Ovary (tissue), 7 donors: ENCODE measurements at regions not wholly inside any gene's neighbourhood (a gene's known extent, or its start where the extent isn't known, plus 50 kb on each side); places are given as distances from the start of the nearest gene placed in this dataset.

Source experiments
- DNase-seq, 5 donors: peaks; one replicate each; pipeline ENCODE4 v3.0.0-alpha.2; 2019 to 2020
- H3K27ac ChIP-seq, 2 donors: fragments of 200-600 bp; one replicate each; pipeline versions ENCODE4 v1.5.1 to v1.8.0; 2019 to 2022
- H3K27me3 ChIP-seq: fragments of 200-600 bp; one replicate; pipeline ENCODE4 v1.8.0; 2022
- H3K36me3 ChIP-seq: fragments of 200-600 bp; sonication (generic); one replicate; pipeline ENCODE4 v1.5.1; 2019
- H3K4me1 ChIP-seq: one replicate; pipeline ENCODE4 v1.8.1; 2013; ENCODE audit warnings: mild to moderate bottlenecking, moderate library complexity; ENCODE audit not compliant: insufficient read depth
- H3K4me3 ChIP-seq: fragments of 200-600 bp; sonication (generic); one replicate; pipeline ENCODE4 v1.5.1; 2017
- H3K9me3 ChIP-seq, 2 donors: fragments of 200-600 bp in 1 of 2; sonication (generic) in 1 of 2; one replicate each; pipeline versions ENCODE4 v1.5.1 to v1.8.1; 2013 to 2019; ENCODE audit warnings: mild to moderate bottlenecking in 1 of 2, moderate library complexity in 1 of 2
- EP300 ChIP-seq: sonication (generic); formaldehyde crosslinking; IDR thresholded peaks from one replicate; pipeline ENCODE4 v1.6.1; 2017; ENCODE audit warnings: antibody characterized with exemption
- POLR2A ChIP-seq: fragments of 450-650 bp; IDR thresholded peaks from one replicate; pipeline ENCODE4 v1.6.1; 2017; ENCODE audit warnings: antibody characterized with exemption, mild to moderate bottlenecking, moderate library complexity
- WGBS, 3 donors: extraction: QIAGEN DNeasy Blood & Tissue Kit in 1 of 3; methylation state at CpG; one replicate each; pipeline versions ENCODE4 v1.1.5 to v1.1.7; 2013 to 2017; 5-methylcytosine and 5-hydroxymethylcytosine counted together
- intact Hi-C, 4 donors: fragments of 100-400 bp; cut with DNase I; formaldehyde crosslinking; loops; one replicate each; pipeline versions ENCODE4 v1.11.0 to v1.15.1; 2022 to 2023
- TF ChIP-seq, protein P1 (sequence below), 3 donors: fragments of 450-650 bp in 2 of 3; fragments of 200-600 bp in 1 of 3; IDR thresholded peaks; one replicate each; pipeline versions ENCODE4 v1.5.1 to v1.8.0; 2016 to 2022; ENCODE audit warnings: antibody characterized with exemption in 3 of 3, mild to moderate bottlenecking in 1 of 3
- donor health status: DM: no; HTN: no; CAD: no; lungs with moderate emphysema.
- donor health status: DM: no; HTN: no; CAD: no.
- donor health status: Bipolar disorder and iron deficiency.
- donor health status: DM: no; HTN: no; CAD: no.
- donor health status: DM: yes; HTN: yes; CAD: no.

DNA sequence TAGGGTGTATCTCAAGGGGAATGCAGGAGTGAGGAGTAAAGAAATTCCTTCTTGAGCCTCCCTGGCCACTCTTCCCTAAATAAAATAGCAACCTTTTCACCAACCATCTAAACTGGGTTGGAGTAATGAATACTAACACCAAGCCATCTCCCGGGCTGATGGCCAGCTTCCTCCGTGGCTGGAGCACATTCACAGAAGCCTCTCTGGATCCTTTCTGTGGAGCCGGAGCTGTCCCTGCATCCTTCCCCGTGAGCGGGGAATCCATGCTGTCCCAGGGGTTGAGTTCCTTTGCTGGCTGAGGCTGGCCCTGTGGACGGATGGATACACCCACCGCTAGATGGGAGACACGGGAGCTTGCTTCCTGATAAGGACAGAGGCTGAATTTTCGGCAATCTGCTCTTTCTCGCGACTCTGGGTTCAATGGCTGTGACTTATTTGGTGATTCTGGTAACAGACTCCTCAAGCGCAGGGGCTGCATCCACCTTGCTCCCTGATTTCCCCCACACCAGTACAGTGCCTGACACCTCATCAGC is 370.3 kb downstream of the ZNF536 start:
- TF ChIP-seq, protein P1, sequence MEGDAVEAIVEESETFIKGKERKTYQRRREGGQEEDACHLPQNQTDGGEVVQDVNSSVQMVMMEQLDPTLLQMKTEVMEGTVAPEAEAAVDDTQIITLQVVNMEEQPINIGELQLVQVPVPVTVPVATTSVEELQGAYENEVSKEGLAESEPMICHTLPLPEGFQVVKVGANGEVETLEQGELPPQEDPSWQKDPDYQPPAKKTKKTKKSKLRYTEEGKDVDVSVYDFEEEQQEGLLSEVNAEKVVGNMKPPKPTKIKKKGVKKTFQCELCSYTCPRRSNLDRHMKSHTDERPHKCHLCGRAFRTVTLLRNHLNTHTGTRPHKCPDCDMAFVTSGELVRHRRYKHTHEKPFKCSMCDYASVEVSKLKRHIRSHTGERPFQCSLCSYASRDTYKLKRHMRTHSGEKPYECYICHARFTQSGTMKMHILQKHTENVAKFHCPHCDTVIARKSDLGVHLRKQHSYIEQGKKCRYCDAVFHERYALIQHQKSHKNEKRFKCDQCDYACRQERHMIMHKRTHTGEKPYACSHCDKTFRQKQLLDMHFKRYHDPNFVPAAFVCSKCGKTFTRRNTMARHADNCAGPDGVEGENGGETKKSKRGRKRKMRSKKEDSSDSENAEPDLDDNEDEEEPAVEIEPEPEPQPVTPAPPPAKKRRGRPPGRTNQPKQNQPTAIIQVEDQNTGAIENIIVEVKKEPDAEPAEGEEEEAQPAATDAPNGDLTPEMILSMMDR (IDR thresholded peaks at IDR 0.05), result no peak
- TF ChIP-seq POLR2A (no peak), EP300 (no peak)
- 22 to 43% (median 23%) methylated on average over 12 of the region's 12 CpGs for WGBS, 3 donors
- no peak overlapping the region for H3K4me3 ChIP-seq
- no peak for DNase-seq
- H3K27ac ChIP-seq, result no peak overlapping the region
- no peaks in the 10 kb centered on the region for H3K9me3 ChIP-seq
- intact Hi-C loops, result no loop called here
- H3K4me1 ChIP-seq, result no peaks in the 10 kb centered on the region
- H3K27me3 ChIP-seq, result no peaks in the 10 kb centered on the region
- no peaks in the 10 kb centered on the region for H3K36me3 ChIP-seq

DNA sequence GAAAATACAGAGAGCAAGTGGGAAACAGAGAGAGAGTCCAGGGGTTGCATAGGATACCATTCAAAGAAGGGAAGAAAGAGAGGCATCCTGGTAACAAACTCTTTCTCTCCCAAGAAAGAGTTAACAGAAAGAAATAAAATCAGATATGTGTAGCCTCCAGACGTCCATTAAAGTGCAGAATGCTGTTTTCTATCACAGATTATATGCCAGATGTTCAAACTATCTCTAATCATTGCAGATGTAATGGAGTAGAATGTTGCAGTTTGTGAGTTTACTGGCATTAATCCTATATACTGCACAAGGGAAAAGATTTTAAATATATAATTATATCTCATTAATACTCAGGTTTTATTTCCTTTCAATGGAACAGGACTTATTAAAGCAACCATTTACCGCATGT is 369.4 kb downstream of the ZNF536 start:
- no peaks in the 10 kb centered on the region for H3K9me3 ChIP-seq
- H3K4me1 ChIP-seq, result no peaks in the 10 kb centered on the region
- no peak overlapping the region for H3K27ac ChIP-seq
- no peak overlapping the region for H3K4me3 ChIP-seq
- no peak for DNase-seq
- intact Hi-C loops, result no loop called here
- no peaks in the 10 kb centered on the region for H3K36me3 ChIP-seq
- 21 to 42% (median 37%) methylated on average over 2 of the region's 2 CpGs for WGBS, 3 donors
- TF ChIP-seq EP300 (no peak), POLR2A (no peak)
- TF ChIP-seq, protein P1 (IDR thresholded peaks at IDR 0.05), result no peak
- H3K27me3 ChIP-seq, result no peaks in the 10 kb centered on the region

DNA sequence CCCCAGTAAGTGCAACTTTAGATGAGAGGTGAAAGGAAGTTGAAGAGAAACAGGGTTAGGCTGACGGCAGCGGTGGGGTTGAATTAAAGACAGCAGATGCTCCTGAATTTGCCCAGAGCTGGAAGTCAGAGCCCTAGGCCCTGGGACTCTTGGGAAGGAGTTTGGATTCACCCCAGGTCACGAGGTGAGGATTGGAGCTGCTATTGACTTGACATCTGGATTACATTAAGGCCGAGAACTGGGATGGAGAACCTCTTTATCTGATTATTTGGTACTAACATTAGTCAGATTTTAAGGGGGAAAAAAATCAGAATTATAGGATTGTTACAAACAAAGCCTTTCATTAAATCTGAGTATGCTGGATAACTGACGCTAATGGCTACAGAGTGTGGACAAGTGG is 367.2 kb downstream of the ZNF536 start:
- TF ChIP-seq, protein P1 (IDR thresholded peaks at IDR 0.05), result no peak
- no peak for TF ChIP-seq POLR2A
- no peak for TF ChIP-seq EP300
- no peak for DNase-seq
- H3K36me3 ChIP-seq, result no peaks in the 10 kb centered on the region
- intact Hi-C loops, result no loop called here
- H3K27ac ChIP-seq, result no peak overlapping the region
- WGBS, 3 donors, result 84 to 96% (median 93%) methylated on average over 5 of the region's 5 CpGs
- no peaks in the 10 kb centered on the region for H3K27me3 ChIP-seq
- H3K9me3 ChIP-seq, result no peaks in the 10 kb centered on the region
- no peak overlapping the region for H3K4me3 ChIP-seq
- peaks cover 2% of the 10 kb centered on the region for H3K4me1 ChIP-seq

DNA sequence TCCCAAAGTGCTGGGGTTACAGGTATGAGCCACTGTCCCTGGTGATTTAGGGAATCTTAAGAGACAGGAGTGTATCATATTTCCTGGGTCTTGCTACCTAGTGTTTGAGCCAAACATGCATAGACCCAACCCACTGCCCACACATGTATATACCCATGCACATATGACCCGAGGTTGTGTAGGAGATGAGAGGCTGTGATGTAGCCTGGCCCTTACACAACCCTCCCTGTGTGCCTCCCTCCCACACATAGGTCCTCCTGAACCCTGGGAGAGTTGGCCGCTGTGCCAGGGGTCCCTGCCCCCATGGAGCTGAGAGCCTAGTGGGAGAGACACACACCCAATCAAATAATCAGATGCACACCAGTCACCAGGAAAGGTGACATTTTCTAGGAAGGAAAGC is 365.9 kb downstream of the ZNF536 start:
- DNase-seq, result no peak
- H3K27ac ChIP-seq, result no peak overlapping the region
- no peak overlapping the region for H3K4me3 ChIP-seq
- no peaks in the 10 kb centered on the region for H3K27me3 ChIP-seq
- H3K9me3 ChIP-seq, result no peaks in the 10 kb centered on the region
- H3K4me1 ChIP-seq, result peaks cover 2% of the 10 kb centered on the region
- TF ChIP-seq POLR2A, result no peak
- TF ChIP-seq, protein P1 (IDR thresholded peaks at IDR 0.05), result no peak
- no peak for TF ChIP-seq EP300
- 77 to 88% (median 82%) methylated on average over 2 of the region's 2 CpGs for WGBS, 3 donors
- H3K36me3 ChIP-seq, result no peaks in the 10 kb centered on the region
- intact Hi-C loops, result no loop called here
